ENCODE measurements at regions not wholly inside any gene's neighbourhood (a gene's known extent, or its start where the extent isn't known, plus 50 kb on each side); places are given as distances from the start of the nearest gene placed in this dataset.

- DNase-seq (ENCODE audit: low spot score) = no peak
These were observed 661.7 kb upstream of the FAM241A start for GRCh38 chr4:111483375-111484169.

- no peak for DNase-seq (ENCODE audit: low spot score)
These were observed 652.8 kb upstream of the FAM241A start for GRCh38 chr4:111492496-111492895.

- DNase-seq (ENCODE audit: low spot score) = no peak
These were observed 650.8 kb upstream of the FAM241A start for GRCh38 chr4:111494471-111494870.

- no peak for DNase-seq (ENCODE audit: low spot score)
These were observed 650.3 kb upstream of the FAM241A start for GRCh38 chr4:111494971-111495370.

DNA sequence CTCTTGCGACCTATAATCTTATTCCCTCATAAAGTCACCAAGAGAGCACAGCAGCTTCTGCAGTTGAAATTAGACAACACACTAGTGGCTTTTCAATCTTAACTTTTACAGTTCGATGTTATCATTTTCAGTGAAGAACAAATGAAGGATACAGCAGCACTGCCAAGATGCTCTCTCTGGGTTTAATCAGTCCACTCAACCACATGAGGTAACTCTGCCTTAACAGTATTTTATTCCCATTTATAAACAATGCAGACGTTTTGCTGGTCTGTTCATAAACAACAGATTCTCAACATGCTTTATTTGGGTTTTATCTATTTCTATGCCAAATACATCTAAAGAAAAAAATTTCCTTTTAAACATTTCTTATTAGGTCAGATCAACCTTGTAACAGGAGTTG is 646.0 kb upstream of the FAM241A start:
- DNase-seq (ENCODE audit: low spot score) = no peak

DNA sequence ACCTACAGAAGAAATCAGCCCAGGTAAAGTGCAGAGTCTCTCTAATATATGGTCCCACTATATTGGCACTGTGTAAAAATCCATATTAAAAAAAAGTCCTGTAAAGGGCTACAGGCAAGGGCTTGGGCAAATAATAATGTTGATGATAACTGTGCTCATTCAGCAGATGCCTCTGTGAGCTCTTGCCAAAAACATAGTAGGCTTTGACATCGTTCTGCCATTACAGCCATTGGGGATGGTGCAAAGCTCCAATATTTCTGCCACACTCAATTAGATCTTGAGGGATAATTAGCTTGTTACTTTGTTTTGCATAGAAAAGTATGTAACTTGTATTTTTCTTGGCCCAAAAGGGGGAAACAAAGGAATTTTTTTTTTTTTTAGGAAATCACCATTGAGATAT is 645.5 kb upstream of the FAM241A start:
- DNase-seq (ENCODE audit: low spot score) = no peak

- DNase-seq (ENCODE audit: low spot score) = no peak
These were observed 644.4 kb upstream of the FAM241A start for GRCh38 chr4:111500858-111501257.

- no peak for DNase-seq (ENCODE audit: low spot score)
These were observed 643.3 kb upstream of the FAM241A start for GRCh38 chr4:111501946-111502345.

- DNase-seq (ENCODE audit: low spot score) = no peak
These were observed 642.6 kb upstream of the FAM241A start for GRCh38 chr4:111502626-111503025.

- DNase-seq (ENCODE audit: low spot score) = no peak
These were observed 638.5 kb upstream of the FAM241A start for GRCh38 chr4:111506706-111507105.

GRCh38 chr4:111510535-111510934 is 634.7 kb upstream of the FAM241A start:
- DNase-seq (ENCODE audit: low spot score) = no peak

DNA sequence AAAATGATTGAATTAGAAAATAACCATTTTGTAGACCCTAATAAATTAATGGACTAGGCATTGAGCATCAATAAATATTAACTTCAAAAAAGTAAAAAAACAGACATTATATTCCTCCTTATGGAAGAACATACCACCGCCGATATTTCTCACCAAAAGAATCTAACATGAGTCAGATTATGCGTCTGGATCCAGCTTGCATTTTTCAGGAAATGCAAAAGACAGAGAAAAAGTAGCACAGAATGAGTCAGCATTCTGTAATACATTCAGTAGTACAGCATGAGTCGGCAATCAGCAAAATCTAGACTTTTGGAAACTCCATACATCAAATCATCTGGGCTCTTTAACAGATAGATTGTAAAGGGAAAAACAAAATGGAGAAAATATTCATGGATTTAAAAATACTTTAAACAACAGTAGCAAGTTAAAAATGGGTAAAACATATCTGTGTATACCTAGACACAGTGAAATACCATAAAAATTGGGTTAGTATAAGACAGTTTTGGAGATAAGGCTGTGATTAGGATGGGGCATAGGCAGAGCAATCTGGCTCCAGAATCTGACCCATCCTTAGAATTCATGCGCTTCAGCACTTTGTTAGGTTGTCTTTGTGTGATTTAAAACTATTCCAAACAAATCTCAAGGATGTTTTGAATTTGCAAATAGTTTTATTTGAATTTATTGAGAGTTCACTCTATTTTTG is 633.0 kb upstream of the FAM241A start:
- DNase-seq (ENCODE audit: low spot score) = no peak

GRCh38 chr4:111519683-111520082 is 625.6 kb upstream of the FAM241A start:
- no peak for DNase-seq (ENCODE audit: low spot score)

DNA sequence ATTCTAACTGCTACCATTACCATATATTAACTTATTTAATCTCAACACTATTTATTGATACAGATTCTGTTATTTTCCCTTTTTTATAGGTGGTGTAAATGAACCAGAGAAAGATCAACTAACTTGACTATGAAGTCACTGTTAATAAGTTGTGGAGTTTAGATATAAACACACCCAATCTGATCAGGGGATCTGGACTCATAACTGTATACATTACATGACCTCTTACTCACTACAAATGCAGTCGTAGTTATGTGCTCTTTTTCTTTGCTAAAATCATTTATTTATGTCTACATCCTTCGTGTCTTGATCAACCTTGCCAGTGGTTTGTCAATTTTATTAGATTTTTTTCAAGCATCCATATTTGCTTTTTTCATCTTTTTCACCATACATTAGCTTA is 614.8 kb upstream of the FAM241A start:
- DNase-seq (ENCODE audit: low spot score) = no peak

DNA sequence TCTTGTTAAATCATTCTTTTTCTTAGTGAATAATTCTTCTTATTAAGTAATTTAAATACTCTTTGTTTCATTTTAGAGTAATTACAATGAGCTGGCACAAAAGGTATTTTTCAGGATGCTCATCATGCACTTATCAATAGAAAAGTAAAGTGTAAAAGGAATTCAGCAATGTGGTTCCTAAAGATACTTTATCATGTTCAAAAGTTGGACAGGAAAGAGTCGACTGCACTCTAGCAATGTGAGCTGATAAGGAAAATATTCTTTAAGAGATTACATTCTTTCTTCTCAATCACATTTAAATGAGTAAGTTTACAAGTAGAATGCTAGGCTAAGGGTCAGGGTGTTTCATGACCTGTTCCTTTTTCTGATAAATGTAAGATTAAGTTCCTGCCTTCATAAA is 609.5 kb upstream of the FAM241A start:
- no peak for DNase-seq (ENCODE audit: low spot score)

GRCh38 chr4:111537165-111537564 is 608.1 kb upstream of the FAM241A start:
- DNase-seq (ENCODE audit: low spot score) = no peak

- DNase-seq (ENCODE audit: low spot score) = no peak
These were observed 607.4 kb upstream of the FAM241A start for GRCh38 chr4:111537871-111538270.

DNA sequence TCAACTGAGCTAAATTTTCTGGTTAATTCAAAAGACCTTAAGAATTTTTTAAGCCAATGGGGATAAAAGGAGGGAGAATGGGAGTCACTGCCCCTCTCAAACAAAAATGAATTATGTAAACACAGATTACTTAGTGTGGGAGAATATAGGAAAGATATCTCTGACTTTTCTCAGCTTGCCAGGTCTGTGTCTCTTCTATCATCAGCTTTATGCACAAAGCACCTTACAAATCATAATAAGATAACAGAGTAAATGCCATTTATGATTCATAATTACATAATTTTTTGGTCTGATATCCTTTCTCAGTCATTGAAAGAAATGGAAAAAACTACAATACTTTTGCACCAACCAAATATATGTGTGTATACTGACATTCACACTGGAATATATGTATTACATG is 604.6 kb upstream of the FAM241A start:
- no peak for DNase-seq (ENCODE audit: low spot score)

GRCh38 chr4:111542056-111542455 is 603.2 kb upstream of the FAM241A start:
- no peak for DNase-seq (ENCODE audit: low spot score)

GRCh38 chr4:111546881-111547280 is 598.4 kb upstream of the FAM241A start:
- no peak for DNase-seq (ENCODE audit: low spot score)

GRCh38 chr4:111556141-111556781 is 589.0 kb upstream of the FAM241A start:
- DNase-seq (ENCODE audit: low spot score) = no peak

DNA sequence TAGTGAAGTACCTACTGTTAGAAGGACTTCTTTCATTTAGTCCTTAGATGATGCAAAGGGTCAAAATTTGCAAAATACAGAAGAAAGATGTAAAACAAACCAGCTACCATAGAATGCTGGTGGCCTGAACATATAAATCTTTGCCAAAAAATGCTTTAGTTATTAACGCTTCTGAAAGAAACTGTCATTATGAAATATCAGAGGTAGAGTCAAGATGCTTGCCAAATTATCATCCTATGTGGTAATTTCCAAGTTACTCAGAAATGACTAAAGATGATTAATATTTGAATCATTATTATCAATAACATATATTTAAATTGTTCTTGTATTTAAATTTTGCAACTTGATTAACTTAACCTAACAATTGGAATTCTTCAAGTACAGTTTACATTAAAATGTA is 588.4 kb upstream of the FAM241A start:
- no peak for DNase-seq (ENCODE audit: low spot score)

DNA sequence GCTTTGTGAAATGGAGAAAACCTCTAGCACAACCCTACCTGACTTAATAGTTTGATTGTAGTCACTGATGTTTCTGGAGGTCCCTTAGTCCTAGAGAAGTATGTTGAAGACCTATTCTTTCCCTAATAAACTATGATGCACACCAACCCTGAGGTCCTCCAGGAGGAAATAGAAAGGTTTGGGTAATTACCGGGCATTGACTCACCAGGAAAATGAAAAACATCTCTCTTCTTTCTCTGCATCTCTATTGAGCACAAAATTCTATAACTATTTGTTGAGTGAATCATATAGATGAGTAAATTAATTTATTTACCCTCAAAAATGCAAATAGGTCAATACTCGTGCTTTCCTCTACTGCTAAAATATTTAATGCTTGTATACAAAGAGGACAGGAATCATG is 582.4 kb upstream of the FAM241A start:
- DNase-seq (ENCODE audit: low spot score) = no peak
